Superior temporal gyrus (tissue), 1 donor: ENCODE measurements at regions not wholly inside any gene's neighbourhood (a gene's known extent, or its start where the extent isn't known, plus 50 kb on each side); places are given as distances from the start of the nearest gene placed in this dataset.
"Not testable (repeated sequence)": the region's sequence is repeated elsewhere in the genome, so short reads cannot be mapped to it uniquely, and the experiment has no call there.

Experiments used
- DNase-seq: peaks from one replicate; pipeline ENCODE4 v3.0.0-alpha.2; 2016; ENCODE audit errors: extremely low spot score

- not testable (repeated sequence) for DNase-seq
These were observed 115.6 kb upstream of the MARK1 start for GRCh38 chr1:220412382-220412781.

- no peak for DNase-seq
These were observed 117.3 kb upstream of the MARK1 start for GRCh38 chr1:220410611-220411010.

GRCh38 chr1:220409771-220410595 is 118.0 kb upstream of the MARK1 start:
- no peak for DNase-seq

GRCh38 chr1:220407191-220407590 is 120.7 kb upstream of the MARK1 start:
- no peak for DNase-seq

- DNase-seq = no peak
These were observed 126.0 kb upstream of the RAB3GAP2 start for GRCh38 chr1:220398238-220398637.

GRCh38 chr1:220391491-220391890 is 119.2 kb upstream of the RAB3GAP2 start:
- DNase-seq = no peak

GRCh38 chr1:220389634-220390033 is 117.4 kb upstream of the RAB3GAP2 start:
- no peak for DNase-seq

GRCh38 chr1:220386494-220387195 is 114.4 kb upstream of the RAB3GAP2 start:
- no peak for DNase-seq

GRCh38 chr1:220385158-220385557 is 112.9 kb upstream of the RAB3GAP2 start:
- DNase-seq = no peak

GRCh38 chr1:220382994-220383393 is 110.7 kb upstream of the RAB3GAP2 start:
- no peak for DNase-seq

GRCh38 chr1:220380885-220381284 is 108.6 kb upstream of the RAB3GAP2 start:
- DNase-seq = no peak

GRCh38 chr1:220378571-220379302 is 106.5 kb upstream of the RAB3GAP2 start:
- DNase-seq = no peak

GRCh38 chr1:220375715-220376114 is 103.5 kb upstream of the RAB3GAP2 start:
- DNase-seq = no peak

- DNase-seq = no peak
These were observed 102.2 kb upstream of the RAB3GAP2 start for GRCh38 chr1:220374449-220374848.

- no peak for DNase-seq
These were observed 100.2 kb upstream of the RAB3GAP2 start for GRCh38 chr1:220372451-220372850.

GRCh38 chr1:220371324-220371723 is 99.1 kb upstream of the RAB3GAP2 start:
- no peak for DNase-seq

GRCh38 chr1:220370041-220370700 is 97.9 kb upstream of the RAB3GAP2 start:
- DNase-seq = peak; percentile 29

- no peak for DNase-seq
These were observed 97.3 kb upstream of the RAB3GAP2 start for GRCh38 chr1:220369511-220369910.

- DNase-seq = no peak
These were observed 96.4 kb upstream of the RAB3GAP2 start for GRCh38 chr1:220368352-220369265.

- DNase-seq = no peak
These were observed 95.6 kb upstream of the RAB3GAP2 start for GRCh38 chr1:220367833-220368232.

GRCh38 chr1:220366269-220366668 is 94.0 kb upstream of the RAB3GAP2 start:
- DNase-seq = no peak
